ENCODE measurements at regions not wholly inside any gene's neighbourhood (a gene's known extent, or its start where the extent isn't known, plus 50 kb on each side); places are given as distances from the start of the nearest gene placed in this dataset.

DNA sequence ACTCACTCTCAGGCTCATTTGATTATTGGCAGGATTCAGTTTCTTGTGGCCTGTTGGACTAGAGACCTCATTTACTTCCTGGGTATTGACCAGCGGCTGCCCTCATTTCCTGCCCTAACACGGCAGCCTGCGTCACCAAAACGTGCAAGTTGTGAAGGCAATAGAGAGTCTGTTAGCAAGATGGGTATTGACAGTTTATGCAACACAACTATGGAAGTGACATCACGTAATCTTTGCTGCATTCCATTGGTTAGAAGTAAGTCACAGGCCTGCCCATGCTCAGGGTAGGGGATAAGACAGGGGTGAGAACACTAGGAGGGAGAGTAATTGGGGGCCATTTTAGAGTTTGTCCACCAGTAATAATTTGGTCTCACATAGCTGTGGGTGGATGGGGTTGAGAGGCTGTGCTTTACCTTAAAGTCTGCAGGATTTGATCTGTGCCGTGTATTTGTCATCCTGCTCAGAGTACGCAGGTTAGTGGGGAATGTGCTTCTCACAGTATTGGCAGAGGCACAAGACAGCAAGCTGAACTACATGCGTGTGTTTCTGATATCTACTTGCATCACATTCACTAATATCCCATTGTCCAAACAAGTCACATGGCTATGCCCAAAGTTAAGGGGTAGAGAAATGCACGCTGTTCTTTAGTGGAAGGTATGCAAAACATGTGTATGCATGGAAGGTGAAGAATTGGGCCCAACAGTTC lies 83.3 kb downstream of the EDEM1 start:
- DNase-seq: no peak

- no peak for DNase-seq
These were observed 83.8 kb downstream of the EDEM1 start for GRCh38 chr3:5271372-5271683.

- DNase-seq: no peak
These were observed 84.9 kb downstream of the EDEM1 start for GRCh38 chr3:5272387-5272786.

DNA sequence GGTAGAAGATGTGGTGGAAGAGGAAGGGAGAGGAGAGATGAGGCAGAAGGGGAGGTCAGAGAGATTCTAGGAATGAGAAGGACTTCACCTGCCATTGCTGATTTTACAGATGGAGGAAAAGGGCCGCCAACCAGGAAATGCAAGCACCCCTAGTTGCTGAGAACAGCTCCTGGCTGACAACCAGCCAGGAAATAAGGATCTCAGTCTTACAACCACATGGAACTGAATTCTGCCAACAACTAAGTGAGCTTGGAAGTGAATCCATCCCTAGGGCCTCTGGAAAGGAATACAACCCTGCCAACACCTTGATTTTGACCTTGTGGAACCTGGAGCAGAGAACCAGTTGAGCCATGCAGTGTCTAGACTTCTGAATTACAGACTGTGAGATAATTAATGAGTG lies 86.6 kb downstream of the EDEM1 start:
- no peak for DNase-seq

GRCh38 chr3:5275529-5275928 lies 88.0 kb downstream of the EDEM1 start:
- DNase-seq: no peak

DNA sequence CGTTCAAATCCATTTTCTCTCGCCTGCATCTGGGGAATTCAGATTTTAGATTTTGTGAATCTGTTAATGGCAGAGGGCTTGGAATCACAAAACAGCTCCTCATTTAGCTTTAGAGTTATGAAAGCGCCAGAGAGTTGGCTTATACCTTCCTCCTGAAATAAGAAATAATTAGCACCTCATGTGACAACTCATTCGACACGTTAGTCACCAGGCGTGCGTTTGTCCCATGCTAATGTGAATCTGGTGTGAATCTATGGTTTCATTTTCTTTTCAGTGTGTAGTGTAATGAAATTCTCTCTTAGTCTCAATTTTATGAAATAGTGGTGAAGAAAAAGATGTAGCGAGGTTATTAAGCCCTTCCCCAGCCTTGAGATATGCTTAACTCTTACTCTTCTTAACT lies 89.4 kb downstream of the EDEM1 start:
- no peak for DNase-seq

DNA sequence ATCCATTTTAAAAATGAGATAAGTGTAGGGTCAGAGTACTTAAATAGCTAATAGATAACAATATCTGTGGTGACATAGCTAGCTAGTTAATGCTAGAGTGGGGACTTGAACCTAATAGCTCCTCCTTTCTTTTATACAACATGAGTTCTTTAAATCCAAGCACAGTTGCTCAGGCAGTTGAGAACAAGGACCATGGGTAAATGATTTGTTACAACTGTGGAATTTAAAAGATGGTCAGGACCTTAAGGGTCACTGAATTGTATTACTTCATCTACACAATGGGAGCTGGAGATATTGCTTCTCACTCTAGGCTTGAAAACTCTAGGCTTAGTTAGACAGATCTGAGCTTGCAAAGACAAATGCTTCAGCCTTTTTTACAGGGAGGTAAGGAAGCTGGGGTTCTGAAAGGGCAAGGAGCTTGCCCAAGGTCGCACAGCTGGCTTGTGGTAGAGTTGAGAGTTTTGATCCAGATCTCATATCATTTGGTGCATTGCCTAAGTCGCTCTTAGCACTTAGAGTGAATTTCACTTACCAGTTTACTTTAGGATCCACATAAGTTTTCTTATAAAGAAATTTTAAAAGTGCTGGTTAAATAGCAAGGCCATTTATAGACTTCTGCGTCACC lies 90.2 kb downstream of the EDEM1 start:
- DNase-seq: no peak

- no peak for DNase-seq
These were observed 91.2 kb downstream of the EDEM1 start for GRCh38 chr3:5278666-5279065.

- DNase-seq: no peak
These were observed 95.2 kb downstream of the EDEM1 start for GRCh38 chr3:5282703-5283102.

DNA sequence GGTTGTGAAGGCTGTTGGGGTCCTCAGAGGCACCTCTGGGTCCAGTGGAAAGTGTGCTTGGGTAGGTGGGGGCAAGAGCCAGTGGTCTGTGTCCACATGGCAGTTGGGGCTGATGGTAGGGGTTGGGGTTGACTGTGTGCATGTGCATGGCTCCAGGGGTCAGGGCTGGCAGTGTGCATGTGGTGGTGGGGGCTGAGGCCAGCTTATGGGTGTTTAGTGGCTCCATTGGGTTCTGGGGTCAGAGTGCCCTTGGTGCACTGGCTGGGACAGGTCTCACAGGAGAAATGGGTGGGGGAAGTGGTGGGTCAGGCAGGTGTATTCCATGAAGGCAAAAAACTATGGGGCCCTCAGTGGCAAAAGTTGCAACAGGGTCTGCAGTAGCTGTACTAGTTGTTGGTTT lies 97.9 kb downstream of the EDEM1 start:
- no peak for DNase-seq

- no peak for DNase-seq
These were observed 103.4 kb downstream of the EDEM1 start for GRCh38 chr3:5290915-5291314.

- DNase-seq: no peak
These were observed 105.0 kb downstream of the EDEM1 start for GRCh38 chr3:5292512-5292911.

DNA sequence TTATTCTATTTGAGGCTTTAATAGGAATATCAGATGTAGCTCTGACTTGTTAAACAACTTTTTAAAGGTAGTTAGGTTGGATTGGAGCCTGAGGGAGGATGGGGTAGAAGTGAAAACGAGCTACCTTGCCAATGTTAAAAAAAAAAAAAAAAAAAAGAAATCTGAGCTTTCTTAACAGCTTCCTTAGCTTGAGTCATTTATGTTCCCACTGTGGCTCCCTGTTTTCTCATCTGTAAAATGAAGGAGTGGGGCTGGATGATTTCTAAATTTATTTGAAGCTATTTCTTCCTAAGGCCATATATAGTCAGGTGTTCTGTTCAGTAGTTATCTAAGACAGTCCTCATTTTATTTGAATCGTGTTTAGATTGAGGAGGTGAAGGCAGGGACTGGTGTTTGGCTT lies 105.7 kb downstream of the EDEM1 start:
- no peak for DNase-seq

DNA sequence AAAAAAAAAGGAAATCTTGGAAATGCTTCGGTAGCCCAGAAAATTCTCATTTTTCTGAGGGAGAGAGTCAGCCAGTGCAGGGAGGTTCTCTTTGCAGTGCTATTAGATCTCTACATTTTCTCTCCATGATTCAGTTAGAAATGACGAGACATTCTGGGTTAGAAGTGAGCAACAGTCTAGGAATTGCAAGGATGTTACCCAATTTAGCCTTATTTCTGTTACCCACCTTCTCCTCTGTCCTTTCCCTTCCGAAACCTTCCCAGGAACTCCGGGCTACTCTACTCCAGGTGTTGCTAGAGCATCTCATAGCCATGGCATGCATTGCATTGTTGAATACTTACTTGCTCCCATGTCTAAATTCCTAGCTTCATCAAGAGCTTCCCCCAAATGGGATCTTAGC lies 106.8 kb downstream of the EDEM1 start:
- no peak for DNase-seq

- DNase-seq: no peak
These were observed 107.7 kb downstream of the EDEM1 start for GRCh38 chr3:5295191-5295690.

DNA sequence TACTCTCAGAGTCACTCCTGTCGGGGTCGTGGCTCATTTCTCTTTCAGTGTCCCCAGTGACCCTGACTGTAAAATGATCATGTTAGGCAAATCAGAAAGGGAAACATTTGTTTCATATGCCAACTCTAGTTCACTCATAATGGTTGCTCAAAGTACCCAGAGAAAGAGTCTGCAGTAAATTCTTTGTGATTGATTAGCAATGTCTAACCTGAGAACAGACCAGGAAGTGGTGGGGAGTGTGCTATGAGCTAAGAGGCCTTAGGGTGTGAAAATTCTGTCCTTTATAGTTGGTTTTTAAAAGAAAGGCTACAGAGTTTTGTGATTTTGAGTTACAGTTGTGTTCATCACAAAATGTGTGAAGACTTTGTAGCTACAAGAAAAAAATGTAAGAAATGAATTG lies 108.9 kb downstream of the EDEM1 start:
- DNase-seq: no peak

DNA sequence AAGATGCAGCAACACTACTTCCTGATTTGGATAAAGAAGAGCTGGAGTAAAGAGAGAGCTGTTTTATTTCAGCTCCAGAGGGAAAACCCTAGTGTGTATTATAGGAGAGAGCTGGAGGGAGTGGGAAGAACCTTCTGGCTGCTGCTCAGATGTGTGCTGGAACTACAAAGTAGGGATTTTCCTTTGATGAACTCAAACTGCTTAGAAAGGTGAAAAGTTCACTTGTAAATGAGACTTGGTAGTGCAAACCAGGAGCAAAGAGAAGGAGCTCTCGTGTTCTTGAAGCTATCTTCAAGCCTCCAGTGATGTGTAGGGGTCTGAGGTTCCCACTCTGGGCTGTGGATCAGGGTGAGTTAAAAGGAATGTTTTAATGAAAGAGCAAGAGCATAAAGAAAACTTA lies 110.4 kb downstream of the EDEM1 start:
- no peak for DNase-seq

- peak; percentile 32 for DNase-seq
These were observed 110.9 kb downstream of the EDEM1 start for GRCh38 chr3:5298453-5298852.

GRCh38 chr3:5299161-5299560 lies 111.7 kb downstream of the EDEM1 start:
- no peak for DNase-seq

GRCh38 chr3:5300638-5301037 lies 113.1 kb downstream of the EDEM1 start:
- no peak for DNase-seq

DNA sequence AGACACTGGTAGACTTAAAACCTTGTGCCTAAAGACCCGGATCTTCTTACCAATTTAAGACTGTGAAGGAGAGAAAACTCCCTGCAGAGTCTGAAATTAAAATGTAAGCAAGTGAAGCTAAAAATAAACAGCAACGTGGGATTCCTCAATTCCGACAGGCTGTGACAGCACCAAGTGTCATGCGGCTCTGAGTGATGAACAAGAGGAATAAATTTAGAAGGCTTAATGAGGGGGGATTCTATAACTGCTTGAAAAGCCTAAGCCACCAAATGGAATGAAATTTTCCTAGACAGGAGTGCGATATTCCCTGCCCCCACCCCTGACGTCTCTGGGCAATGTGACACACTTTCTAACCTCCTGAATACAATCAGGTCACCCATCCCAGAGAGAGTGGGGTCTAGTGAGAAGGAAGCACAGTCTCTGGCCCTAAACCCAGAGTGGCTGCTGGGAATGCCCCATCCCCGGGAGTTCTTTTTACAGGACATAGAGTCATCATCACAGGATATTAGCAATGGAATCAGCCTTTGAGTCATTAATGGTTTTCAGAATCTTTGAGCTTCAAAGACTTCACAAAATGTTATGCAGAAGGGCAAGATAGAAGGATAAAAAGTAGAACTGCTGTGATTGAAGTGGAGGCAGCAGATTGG lies 114.3 kb downstream of the EDEM1 start:
- no peak for DNase-seq

DNA sequence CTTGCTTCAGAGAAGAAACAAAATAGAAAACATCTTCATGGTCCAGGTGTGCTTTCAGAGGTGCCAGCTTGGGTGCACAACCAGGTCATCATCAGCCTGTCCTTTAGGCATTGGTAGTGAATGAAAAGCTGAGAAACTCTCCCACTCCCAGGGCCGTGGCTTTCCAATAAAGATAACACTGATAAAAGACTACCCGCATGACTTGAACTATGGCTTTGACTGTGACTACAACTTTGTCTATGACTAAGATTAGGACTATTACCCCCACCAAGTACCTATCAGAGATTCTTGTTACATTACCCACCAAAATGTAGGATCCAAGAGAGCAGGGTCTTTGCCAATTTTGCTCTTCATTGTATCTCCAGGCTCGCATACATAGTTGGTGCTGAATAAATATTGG lies 115.2 kb downstream of the EDEM1 start:
- no peak for DNase-seq

- DNase-seq: no peak
These were observed 116.7 kb downstream of the EDEM1 start for GRCh38 chr3:5304188-5304587.
